RWPE1 (cell line): ENCODE measurements at regions not wholly inside any gene's neighbourhood (a gene's known extent, or its start where the extent isn't known, plus 50 kb on each side); places are given as distances from the start of the nearest gene placed in this dataset.

Experiments
- CTCF ChIA-PET: fragments of 350-600 bp; sonication (Branson Sonifier 250); formaldehyde crosslinking; extraction: SDS; loops from one replicate; lab custom pipeline; 2021; lab: Yijun Ruan, JAX
- POLR2A ChIA-PET: fragments of 400-600 bp; formaldehyde crosslinking; extraction: SDS; loops from one replicate; lab custom pipeline; 2020; ENCODE audit warnings: antibody characterized with exemption; ENCODE audit not compliant: low non-redundant PET; lab: Yijun Ruan, JAX
- DNase-seq: peaks from one replicate; pipeline ENCODE4 v3.0.0; 2012; ENCODE audit warnings: low spot score
- H3K27ac ChIP-seq: fragments of 450-650 bp; 2 replicates; pipeline ENCODE4 v1.5.1; 2017
- TF ChIP-seq, protein P1 (sequence below): fragments of 450-650 bp; conservative IDR thresholded peaks from 2 replicates; pipeline ENCODE4 v1.5.1; 2017; ENCODE audit warnings: low read depth, mild to moderate bottlenecking

DNA sequence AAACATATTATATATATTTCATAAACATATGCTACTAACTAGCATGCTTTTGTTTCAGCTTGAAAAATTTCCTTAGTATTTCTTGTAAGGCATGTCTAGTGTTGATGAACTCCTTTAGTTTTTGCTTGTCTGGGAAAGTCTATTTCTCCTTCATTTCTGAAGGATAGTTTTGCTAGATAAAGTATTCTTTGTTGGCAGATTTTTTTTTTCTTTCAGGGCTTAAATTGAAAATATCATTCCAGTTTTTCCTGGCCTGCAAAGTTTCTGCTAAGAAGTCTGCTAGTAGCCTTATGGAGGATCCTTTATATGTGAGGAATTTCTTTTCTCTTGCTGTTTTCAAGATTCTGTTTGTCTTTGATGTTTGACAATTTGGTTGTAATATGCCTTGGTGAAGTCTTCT lies 183.5 kb downstream of the SLC4A3 start:
- CTCF ChIA-PET: no interaction called here
- TF ChIP-seq, protein P1, sequence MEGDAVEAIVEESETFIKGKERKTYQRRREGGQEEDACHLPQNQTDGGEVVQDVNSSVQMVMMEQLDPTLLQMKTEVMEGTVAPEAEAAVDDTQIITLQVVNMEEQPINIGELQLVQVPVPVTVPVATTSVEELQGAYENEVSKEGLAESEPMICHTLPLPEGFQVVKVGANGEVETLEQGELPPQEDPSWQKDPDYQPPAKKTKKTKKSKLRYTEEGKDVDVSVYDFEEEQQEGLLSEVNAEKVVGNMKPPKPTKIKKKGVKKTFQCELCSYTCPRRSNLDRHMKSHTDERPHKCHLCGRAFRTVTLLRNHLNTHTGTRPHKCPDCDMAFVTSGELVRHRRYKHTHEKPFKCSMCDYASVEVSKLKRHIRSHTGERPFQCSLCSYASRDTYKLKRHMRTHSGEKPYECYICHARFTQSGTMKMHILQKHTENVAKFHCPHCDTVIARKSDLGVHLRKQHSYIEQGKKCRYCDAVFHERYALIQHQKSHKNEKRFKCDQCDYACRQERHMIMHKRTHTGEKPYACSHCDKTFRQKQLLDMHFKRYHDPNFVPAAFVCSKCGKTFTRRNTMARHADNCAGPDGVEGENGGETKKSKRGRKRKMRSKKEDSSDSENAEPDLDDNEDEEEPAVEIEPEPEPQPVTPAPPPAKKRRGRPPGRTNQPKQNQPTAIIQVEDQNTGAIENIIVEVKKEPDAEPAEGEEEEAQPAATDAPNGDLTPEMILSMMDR: no peak
- POLR2A ChIA-PET: no interaction called here
- no peak overlapping the region for H3K27ac ChIP-seq
- no peak for DNase-seq

DNA sequence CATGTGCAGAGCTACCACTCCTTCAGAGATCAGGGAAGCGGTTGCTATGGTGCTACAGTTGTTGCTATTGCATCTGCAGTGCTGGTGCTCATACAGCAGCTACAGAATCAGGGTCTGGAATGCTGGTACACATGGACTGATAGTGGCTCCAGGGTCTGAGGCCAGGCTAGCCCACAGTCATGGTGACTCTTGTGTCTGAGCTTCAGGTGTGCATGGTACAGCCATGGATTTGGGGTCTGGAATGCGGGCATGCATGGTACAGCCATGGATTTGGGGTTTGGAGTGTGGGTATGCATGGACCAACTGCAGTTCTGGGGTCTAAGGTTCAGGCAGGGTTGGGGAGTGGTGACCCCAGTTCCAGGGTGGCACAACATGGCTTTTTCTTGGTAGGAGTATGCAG lies 185.2 kb downstream of the SLC4A3 start:
- TF ChIP-seq, protein P1: no peak
- CTCF ChIA-PET: no interaction called here
- no peak for DNase-seq
- no peak overlapping the region for H3K27ac ChIP-seq
- POLR2A ChIA-PET: no interaction called here

DNA sequence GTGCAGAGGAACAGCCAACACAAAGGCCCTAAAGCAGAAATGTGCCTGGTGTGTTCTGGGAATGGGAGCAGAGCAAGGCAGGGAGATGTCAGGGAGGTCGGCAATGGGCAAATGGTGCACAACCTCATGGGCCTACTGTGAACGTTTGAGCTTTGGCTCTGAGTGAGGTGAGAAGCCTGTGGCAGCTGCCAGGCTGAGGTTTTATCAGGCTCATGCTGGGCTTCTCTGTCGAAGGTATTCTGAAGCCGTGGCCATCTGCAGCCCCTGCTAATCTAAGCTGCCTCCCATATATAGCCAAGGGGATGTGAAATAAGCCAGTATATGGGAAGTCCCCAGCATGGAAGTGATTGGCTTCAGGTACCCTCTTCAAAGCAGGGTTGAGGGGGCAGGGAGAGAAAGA lies 193.3 kb downstream of the SLC4A3 start:
- DNase-seq: no peak
- H3K27ac ChIP-seq: no peak overlapping the region
- ChIA-PET POLR2A (no interaction called here), CTCF (no interaction called here)
- TF ChIP-seq, protein P1: no peak

DNA sequence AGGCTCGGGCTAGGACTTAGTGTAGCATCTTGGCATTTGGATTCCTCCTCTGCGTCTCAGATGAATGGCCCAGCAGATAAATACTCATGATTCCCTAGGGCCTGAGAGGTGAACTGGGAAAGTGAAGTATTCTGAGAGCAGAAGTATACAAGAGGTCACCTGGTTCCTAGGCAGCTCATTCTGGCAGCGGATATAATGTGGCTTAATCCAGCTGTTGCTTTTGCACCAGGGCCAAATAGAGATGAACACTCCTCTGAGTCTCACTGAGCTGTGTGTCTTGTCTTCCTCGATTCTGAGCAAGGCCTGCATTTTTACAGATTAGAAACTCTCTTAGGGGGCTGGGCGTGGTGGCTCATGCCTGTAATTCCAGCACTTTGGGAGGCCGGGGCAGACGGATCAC lies 196.1 kb downstream of the SLC4A3 start:
- no peak for DNase-seq
- POLR2A ChIA-PET: no interaction called here
- CTCF ChIA-PET: no interaction called here
- TF ChIP-seq, protein P1: no peak
- no peak overlapping the region for H3K27ac ChIP-seq

DNA sequence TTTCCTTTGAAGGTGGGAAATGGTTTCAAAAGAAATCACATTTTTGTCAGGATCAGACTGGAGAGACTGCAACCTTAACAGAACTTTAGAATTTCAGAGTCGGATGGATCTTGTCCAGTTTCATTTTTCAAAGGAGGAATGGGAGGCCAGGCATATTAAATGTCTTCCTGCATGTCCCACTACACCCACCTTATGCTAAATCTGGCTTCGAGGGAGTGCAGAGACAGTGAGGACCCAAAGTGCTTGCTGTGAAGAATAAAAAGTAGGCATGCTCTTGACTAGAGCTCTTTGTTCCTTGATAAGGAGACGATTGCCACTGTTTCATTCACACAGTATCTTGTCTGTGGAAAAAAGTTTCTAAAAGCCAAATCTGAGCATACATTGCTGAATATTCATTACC lies 197.6 kb downstream of the SLC4A3 start:
- ChIA-PET POLR2A (no interaction called here), CTCF (no interaction called here)
- TF ChIP-seq, protein P1: no peak
- no peak for DNase-seq
- H3K27ac ChIP-seq: no peak overlapping the region

DNA sequence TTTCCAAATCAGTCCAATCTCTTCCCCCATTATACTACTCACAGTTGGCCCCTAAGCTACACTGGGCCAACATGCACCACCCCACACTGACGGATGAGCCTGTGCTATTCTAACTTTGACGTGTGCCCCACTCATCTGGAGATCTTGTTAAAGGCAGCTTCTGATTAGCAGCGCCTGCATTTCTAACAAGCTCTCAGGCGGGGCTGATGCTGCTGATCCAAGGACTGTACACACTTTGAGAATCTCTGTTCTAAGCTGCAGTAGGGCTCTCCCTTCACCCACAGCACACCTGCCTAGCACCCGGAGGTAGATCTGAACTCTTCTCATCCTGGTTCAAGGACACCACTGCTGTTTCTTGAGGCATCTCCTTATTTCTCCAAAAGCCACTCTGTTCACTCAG lies 200.7 kb downstream of the SLC4A3 start:
- ChIA-PET POLR2A (no interaction called here), CTCF (interaction anchor here (1.2 kb wide), 1 partner anchor 9 kb away, joined by 3 read pairs; no protein-coding TSS in a partner anchor)
- H3K27ac ChIP-seq: no peak overlapping the region
- DNase-seq: no peak
- TF ChIP-seq, protein P1: no peak

DNA sequence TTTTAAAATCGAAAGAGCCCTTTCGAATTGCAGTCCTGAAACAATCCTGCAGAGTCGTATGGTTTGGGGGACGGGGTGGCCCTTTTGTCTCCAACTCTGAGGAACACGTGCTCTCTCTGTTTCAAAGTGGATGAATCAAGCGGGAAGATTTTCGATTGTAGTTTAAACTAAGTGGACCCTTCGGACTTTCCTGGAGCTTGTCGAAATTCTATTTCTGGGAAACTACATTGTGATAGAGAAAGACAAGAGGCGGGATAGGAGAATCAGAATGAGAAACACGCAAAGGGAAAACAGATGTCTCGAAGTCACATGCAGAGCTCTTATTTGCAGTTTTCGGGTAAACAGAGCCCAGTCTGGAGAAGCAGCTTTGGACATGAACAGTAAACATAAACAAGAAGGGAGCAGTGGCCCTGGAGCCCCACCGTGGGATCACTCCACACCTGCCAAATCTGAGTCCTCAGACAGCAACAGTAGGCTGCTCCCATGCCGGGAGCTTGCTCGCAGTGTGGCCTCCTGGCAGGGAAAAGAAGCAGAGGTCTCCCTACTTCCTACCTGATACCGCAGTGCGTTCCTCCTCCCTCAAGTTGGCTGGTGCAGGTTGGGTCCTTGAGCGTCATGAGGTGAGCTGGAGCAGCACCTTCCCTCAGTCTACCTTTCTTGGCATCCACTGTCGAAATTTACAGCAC lies 202.4 kb downstream of the SLC4A3 start:
- POLR2A ChIA-PET: no interaction called here
- CTCF ChIA-PET: no interaction called here

More for the DNA sequence above, 202.4 kb downstream of the SLC4A3 start:
- TF ChIP-seq, protein P1: no peak
- no peak overlapping the region for H3K27ac ChIP-seq
- DNase-seq: no peak
